Astrocyte of the hippocampus (primary cell): ENCODE measurements at regions not wholly inside any gene's neighbourhood (a gene's known extent, or its start where the extent isn't known, plus 50 kb on each side); places are given as distances from the start of the nearest gene placed in this dataset.
"Not testable (repeated sequence)": the region's sequence is repeated elsewhere in the genome, so short reads cannot be mapped to it uniquely, and the experiment has no call there.

Experiments used
- DNase-seq: peaks from one replicate; pipeline ENCODE4 v3.0.0; 2011; ENCODE audit warnings: low read depth, low spot score

GRCh38 chr6:121636217-121636616 is 200.8 kb downstream of the GJA1 start:
- DNase-seq, result not testable (repeated sequence)

GRCh38 chr6:121639021-121639420 is 203.6 kb downstream of the GJA1 start:
- peak; percentile 41 for DNase-seq

DNA sequence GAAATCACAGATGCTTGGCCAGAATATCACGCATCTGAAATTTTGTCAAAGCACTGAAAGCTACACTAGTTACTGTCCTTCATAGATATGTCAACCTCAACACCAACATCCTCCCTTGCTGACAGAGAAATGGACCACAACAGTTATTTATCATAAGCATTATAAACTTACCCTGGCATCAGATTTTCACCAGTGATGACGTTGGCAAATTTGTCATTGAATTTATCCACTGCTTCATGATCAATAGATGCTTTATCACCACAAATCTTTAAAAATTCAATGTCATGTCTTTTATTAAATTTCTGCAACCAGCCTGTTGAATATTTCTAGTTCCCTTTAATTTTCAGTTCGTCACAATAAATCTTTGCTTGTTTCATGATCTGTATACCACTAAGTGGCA is 205.7 kb downstream of the GJA1 start:
- DNase-seq, result no peak

GRCh38 chr6:121645100-121645745 is 209.8 kb downstream of the GJA1 start:
- DNase-seq, result peak; percentile 29

GRCh38 chr6:121647905-121648304 is 212.5 kb downstream of the GJA1 start:
- peak; percentile 54 for DNase-seq

- no peak for DNase-seq
Observed at GRCh38 chr6:121649951-121650350, 214.5 kb downstream of the GJA1 start.

DNA sequence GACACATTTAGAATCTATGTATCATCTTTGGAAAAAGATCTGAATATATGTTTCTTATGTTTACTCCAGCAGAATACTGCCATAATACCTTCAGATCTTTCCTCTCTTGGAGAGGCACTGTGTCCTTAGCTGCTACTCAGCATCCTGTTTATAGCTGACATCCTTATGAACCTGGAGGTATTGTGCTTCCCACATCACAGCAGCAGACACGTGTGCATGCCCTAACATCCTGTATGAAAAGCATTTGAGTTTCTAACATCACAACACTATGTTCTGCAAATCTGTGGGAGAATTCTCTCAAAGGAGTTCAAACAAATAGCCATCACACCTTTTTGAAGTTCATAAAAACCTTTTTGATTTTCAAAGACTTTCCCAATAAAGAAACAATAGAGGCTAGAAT is 216.0 kb downstream of the GJA1 start:
- no peak for DNase-seq

- DNase-seq, result no peak
Observed at GRCh38 chr6:121652223-121652622, 216.8 kb downstream of the GJA1 start.

- peak; percentile 52 for DNase-seq
Observed at GRCh38 chr6:121652726-121653623, 217.5 kb downstream of the GJA1 start.

DNA sequence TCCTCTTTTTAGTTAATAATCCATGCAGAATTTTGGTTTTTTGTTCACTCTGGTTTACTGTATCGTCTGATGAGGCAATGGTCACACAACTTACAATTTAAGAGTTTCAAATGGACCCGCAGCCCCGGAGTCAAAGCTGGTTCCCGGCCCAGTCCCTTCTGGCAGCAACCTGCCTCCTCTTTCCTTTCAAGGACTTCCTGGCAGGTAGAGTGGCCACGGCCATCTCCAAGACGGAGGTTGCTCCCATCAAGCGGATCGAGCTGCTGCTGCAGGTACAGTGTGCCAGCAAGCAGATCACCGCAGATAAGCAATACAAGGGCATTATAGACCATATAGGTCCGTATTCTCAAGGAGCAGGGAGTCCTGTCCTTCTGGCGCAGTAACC is 218.2 kb downstream of the GJA1 start:
- no peak for DNase-seq

- no peak for DNase-seq
Observed at GRCh38 chr6:121657972-121658371, 222.5 kb downstream of the GJA1 start.

- no peak for DNase-seq
Observed at GRCh38 chr6:121660277-121660676, 224.8 kb downstream of the GJA1 start.

- DNase-seq, result no peak
Observed at GRCh38 chr6:121663292-121663810, 227.9 kb downstream of the GJA1 start.

DNA sequence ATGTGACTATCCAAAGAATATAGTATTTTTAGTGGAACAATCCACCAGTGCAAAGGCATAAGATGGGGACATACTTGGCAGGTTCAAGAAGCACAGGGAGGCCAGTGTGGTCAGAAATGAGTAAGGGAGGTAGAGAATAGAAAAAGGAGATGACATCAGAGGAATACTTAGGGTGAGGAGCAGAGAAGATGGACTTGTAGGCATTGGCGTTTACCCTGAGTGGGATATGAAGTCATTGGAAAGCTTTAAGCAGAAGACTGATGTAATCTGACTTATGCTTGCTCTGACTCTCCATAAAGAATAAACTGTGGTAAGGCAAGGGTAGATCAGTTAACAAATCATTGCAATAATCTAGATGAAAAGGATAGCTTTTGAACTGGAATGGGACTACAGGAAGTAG is 228.7 kb downstream of the GJA1 start:
- DNase-seq, result no peak

- peak; percentile 74 for DNase-seq
Observed at GRCh38 chr6:121666814-121667213, 231.4 kb downstream of the GJA1 start.

GRCh38 chr6:121668259-121668658 is 232.8 kb downstream of the GJA1 start:
- DNase-seq, result no peak

GRCh38 chr6:121670511-121670910 is 235.1 kb downstream of the GJA1 start:
- DNase-seq, result peak; percentile 12

DNA sequence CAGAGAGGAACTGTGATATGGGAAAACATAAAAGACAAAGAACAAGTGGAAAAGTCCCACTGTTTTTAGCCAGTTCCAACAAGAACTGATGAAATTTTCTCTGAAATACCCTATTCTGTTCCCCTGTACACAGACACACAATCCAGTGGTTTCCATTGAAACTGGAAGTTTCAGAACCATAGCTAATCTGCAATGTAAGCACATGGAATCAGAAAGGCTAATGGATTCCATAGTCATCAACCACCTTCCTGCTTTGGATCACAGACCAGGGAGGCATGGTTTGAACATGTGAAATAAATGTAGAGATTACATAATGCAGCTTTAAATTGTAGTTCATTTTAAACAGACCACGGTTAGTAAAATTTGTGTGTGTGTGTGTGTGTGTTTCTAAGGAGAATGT is 242.1 kb downstream of the GJA1 start:
- no peak for DNase-seq

DNA sequence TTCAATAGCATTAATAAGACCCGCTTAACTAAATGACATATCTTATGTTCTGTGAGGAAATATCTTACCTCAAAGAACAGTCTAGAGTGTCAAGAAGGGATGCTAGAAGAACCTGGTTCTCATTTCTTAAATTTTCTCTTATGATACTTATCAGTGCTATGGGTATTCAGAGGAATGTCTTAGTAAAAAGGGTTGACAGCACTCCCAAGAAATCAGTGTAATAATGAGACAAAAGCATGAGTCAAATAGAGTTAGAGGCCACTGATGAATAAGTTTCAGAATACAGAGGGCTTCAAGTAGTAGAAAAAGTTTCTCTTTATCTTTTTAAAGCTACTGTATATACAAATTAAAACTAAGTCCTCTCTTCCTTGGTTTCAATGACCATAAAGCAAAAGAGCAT is 242.8 kb downstream of the GJA1 start:
- DNase-seq, result peak; percentile 20

DNA sequence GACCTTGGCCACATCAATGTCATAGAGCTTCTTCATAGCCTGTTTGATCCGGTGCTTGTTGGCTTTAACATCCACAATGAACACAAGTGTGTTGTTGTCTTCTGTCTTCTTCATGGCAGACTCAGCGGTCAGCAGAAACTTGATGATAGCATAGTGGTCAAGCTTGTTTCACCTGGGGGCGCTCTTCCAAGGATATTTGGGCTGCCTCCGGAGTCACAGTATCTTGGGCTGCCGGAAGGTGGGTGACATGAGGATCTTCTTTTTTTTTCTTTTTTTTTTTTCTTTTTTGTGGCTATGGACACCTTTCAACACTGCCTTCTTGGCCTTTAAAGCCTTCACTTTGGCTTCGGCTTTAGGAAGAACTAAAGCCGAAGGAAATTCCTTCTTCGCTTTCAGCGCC is 244.6 kb downstream of the GJA1 start:
- no peak for DNase-seq

DNA sequence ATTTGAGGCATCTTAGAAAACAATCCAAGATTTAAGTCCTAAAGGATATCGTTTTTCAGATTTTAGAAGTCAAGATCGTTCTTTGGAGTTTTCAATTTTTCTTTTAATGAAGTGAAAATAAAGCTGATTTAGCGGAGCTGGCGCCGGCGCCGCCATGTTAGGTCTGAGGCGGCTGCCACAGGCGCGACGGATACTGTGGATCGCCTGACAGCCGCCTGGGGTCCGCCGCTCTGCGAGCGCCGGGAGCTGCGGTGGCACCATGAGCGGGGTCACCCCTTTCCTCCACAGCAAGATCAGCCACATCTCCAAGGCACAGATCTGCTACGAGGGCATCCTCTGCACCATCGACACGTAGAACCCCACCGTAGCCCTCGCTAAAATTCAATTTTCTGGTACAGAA is 247.2 kb downstream of the GJA1 start:
- no peak for DNase-seq

DNA sequence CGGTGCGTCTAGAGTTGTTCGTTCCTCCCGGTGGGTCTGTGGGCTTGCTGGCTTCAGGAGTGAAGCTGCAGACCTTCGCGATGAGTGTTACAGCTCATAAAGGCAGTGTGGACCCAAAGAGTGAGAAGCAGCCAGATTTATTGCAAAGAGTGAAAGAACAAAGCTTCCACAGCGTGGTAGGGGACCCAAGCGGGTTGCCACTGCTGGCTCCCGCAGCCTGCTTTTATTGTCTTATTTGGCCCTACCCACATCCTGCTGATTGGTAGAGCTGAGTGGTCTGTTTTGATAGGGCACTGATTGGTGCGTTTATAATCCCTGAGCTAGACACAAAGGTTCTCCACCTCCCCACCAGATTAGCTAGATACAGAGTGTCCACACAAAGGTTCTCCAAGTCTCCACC is 250.4 kb downstream of the GJA1 start:
- DNase-seq, result not testable (repeated sequence)

DNA sequence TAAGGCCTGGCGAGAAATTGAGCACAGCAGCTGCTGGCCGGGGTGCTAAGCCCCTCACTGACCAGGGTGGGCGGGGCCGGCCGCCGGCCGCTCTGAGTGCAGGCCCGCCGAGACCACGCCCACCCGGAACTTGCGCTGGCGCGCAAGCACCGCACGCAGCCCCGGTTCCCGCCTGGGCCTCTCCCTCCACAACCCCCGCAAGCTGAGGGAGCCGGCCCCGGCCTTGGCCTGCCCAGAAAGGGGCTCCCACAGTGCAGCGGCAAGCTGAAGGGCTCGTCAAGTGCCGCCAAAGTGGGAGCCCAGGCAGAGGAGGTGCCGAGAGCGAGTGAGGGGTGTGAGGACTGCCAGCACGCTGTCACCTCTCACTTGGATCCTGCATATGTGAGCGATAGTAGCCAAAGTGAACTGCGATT is 251.2 kb downstream of the GJA1 start:
- DNase-seq, result no peak
